GM23338 (cell line): ENCODE measurements at regions not wholly inside any gene's neighbourhood (a gene's known extent, or its start where the extent isn't known, plus 50 kb on each side); places are given as distances from the start of the nearest gene placed in this dataset.

Source experiments
- CREB1 ChIP-seq: fragments of 250-450 bp; sonication (Bioruptor Pico); IDR thresholded peaks from 2 replicates; pipeline ENCODE4 v1.5.0; 2020; ENCODE audit warnings: low read depth, mild to moderate bottlenecking, moderate library complexity
- EZH2 ChIP-seq: fragments of 200-600 bp; sonication (generic); IDR thresholded peaks from one replicate; pipeline ENCODE4 v1.8.0; 2017; ENCODE audit warnings: antibody characterized with exemption, mild to moderate bottlenecking, low read depth; ENCODE audit not compliant: unreplicated experiment
- EZH2phosphoT487 ChIP-seq: fragments of 200-600 bp; sonication (generic); IDR thresholded peaks from one replicate; pipeline ENCODE4 v1.8.1; 2018; ENCODE audit warnings: antibody characterized with exemption; ENCODE audit not compliant: unreplicated experiment
- JUNB ChIP-seq: IDR thresholded peaks from one replicate; pipeline ENCODE4 v1.6.1; 2016; ENCODE audit warnings: antibody characterized with exemption; ENCODE audit not compliant: unreplicated experiment
- NANOG ChIP-seq: IDR thresholded peaks from 2 replicates; pipeline ENCODE4 v1.6.1; 2016; ENCODE audit warnings: antibody characterized with exemption, borderline replicate concordance
- POLR2AphosphoS5 ChIP-seq: IDR thresholded peaks from 2 replicates; pipeline ENCODE4 v1.6.1; 2016; ENCODE audit warnings: antibody characterized with exemption, low read depth
- REST ChIP-seq: IDR thresholded peaks from one replicate; pipeline ENCODE4 v1.6.1; 2018; ENCODE audit warnings: antibody characterized with exemption; ENCODE audit not compliant: unreplicated experiment
- STAT1 ChIP-seq: IDR thresholded peaks from one replicate; pipeline ENCODE4 v1.6.1; 2016; ENCODE audit warnings: antibody characterized with exemption; ENCODE audit not compliant: unreplicated experiment
- ZNF114 ChIP-seq: fragments of 250-450 bp; sonication (Bioruptor Pico); IDR thresholded peaks from 2 replicates; pipeline ENCODE4 v1.5.0; 2020; ENCODE audit warnings: mild to moderate bottlenecking, moderate library complexity
- ZNF331 ChIP-seq: fragments of 250-450 bp; sonication (Bioruptor Pico); IDR thresholded peaks from 2 replicates; pipeline ENCODE4 v1.5.0; 2020; ENCODE audit warnings: low read depth, mild to moderate bottlenecking, moderate library complexity
- TF ChIP-seq, protein P1 (sequence below), 2 experiments: fragments of 200-600 bp in 1 of 2; sonication (generic) in 1 of 2; conservative IDR thresholded peaks; 2 replicates each; pipeline versions ENCODE4 v1.5.1 to v1.6.1; 2016 to 2017; ENCODE audit warnings: antibody characterized with exemption in 2 of 2, low read depth in 2 of 2, mild to moderate bottlenecking in 2 of 2, moderate library complexity in 1 of 2
- TF ChIP-seq, protein P2 (sequence below): IDR thresholded peaks from 2 replicates; pipeline ENCODE4 v1.6.1; 2016; ENCODE audit warnings: antibody characterized with exemption

- TF ChIP-seq, protein P1, sequence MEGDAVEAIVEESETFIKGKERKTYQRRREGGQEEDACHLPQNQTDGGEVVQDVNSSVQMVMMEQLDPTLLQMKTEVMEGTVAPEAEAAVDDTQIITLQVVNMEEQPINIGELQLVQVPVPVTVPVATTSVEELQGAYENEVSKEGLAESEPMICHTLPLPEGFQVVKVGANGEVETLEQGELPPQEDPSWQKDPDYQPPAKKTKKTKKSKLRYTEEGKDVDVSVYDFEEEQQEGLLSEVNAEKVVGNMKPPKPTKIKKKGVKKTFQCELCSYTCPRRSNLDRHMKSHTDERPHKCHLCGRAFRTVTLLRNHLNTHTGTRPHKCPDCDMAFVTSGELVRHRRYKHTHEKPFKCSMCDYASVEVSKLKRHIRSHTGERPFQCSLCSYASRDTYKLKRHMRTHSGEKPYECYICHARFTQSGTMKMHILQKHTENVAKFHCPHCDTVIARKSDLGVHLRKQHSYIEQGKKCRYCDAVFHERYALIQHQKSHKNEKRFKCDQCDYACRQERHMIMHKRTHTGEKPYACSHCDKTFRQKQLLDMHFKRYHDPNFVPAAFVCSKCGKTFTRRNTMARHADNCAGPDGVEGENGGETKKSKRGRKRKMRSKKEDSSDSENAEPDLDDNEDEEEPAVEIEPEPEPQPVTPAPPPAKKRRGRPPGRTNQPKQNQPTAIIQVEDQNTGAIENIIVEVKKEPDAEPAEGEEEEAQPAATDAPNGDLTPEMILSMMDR (conservative IDR thresholded peaks at IDR 0.05; ENCODE audit: low read depth in 2 of 2): no peak
- TF ChIP-seq ZNF114 (CRISPR knock-in tag): no peak
- TF ChIP-seq EZH2: no peak
- no peak for TF ChIP-seq POLR2AphosphoS5
- no peak for TF ChIP-seq REST
- TF ChIP-seq JUNB: no peak
- peak; percentile 83 for TF ChIP-seq NANOG
- no peak for TF ChIP-seq STAT1
- no peak for TF ChIP-seq EZH2phosphoT487
- TF ChIP-seq, protein P2, sequence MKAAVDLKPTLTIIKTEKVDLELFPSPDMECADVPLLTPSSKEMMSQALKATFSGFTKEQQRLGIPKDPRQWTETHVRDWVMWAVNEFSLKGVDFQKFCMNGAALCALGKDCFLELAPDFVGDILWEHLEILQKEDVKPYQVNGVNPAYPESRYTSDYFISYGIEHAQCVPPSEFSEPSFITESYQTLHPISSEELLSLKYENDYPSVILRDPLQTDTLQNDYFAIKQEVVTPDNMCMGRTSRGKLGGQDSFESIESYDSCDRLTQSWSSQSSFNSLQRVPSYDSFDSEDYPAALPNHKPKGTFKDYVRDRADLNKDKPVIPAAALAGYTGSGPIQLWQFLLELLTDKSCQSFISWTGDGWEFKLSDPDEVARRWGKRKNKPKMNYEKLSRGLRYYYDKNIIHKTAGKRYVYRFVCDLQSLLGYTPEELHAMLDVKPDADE: no peak
- no peak for TF ChIP-seq ZNF331
- TF ChIP-seq CREB1 (CRISPR knock-in tag): no peak
Measured at GRCh38 chr4:136908122-136908521, 624.2 kb downstream of the PCDH18 start.
